ENCODE measurements at regions not wholly inside any gene's neighbourhood (a gene's known extent, or its start where the extent isn't known, plus 50 kb on each side); places are given as distances from the start of the nearest gene placed in this dataset.

- DNase-seq = no peak
- Histone ChIP-seq H3K9me3 (ENCODE audit: control insufficient read depth, low read depth, low read length) (no peaks in the 10 kb centered on the region), H3K23ac (ENCODE audit: insufficient read length, low read depth, low read length) (no peak overlapping the region), H4K91ac (ENCODE audit: insufficient read length, low read depth, low read length) (no peak overlapping the region), H3K27ac (ENCODE audit: insufficient read length, low read depth, low read length) (no peak overlapping the region), H3K18ac (ENCODE audit: insufficient read length, low read depth, low read length) (no peak overlapping the region), H3K4me1 (ENCODE audit: insufficient read depth, low read length) (no peaks in the 10 kb centered on the region), H4K20me1 (ENCODE audit: control insufficient read depth, insufficient read depth, insufficient read length) (no peaks in the 10 kb centered on the region), H3K4ac (ENCODE audit: low read depth, low read length) (no peak overlapping the region), H2AFZ (ENCODE audit: low read length) (no peak overlapping the region), H3K27me3 (ENCODE audit: insufficient read depth, low read length) (no peaks in the 10 kb centered on the region), H2BK12ac (ENCODE audit: insufficient read length, low read depth, low read length) (no peak overlapping the region), H3K79me2 (ENCODE audit: insufficient read depth, low read length) (no peaks in the 10 kb centered on the region), H2BK120ac (ENCODE audit: low read depth, low read length, poor library complexity, severe bottlenecking) (no peak overlapping the region), H2BK5ac (ENCODE audit: insufficient read length, low read length) (no peak overlapping the region), H3K79me1 (ENCODE audit: insufficient read depth, low read depth, low read length, poor library complexity, severe bottlenecking) (no peaks in the 10 kb centered on the region), H3K14ac (ENCODE audit: insufficient read depth, low read length) (no peak overlapping the region), H2BK15ac (ENCODE audit: low read depth, low read length) (no peak overlapping the region), H4K5ac (ENCODE audit: insufficient read length, low read depth, low read length) (no peak overlapping the region), H2BK20ac (ENCODE audit: low read depth, low read length, poor library complexity, severe bottlenecking) (no peak overlapping the region), H3K23me2 (ENCODE audit: insufficient read length, low read depth, low read length, poor library complexity, severe bottlenecking) (no peaks in the 10 kb centered on the region), H3K4me2 (ENCODE audit: insufficient read depth, insufficient read length, low read length) (no peak overlapping the region), H2AK5ac (ENCODE audit: insufficient read length, low read length) (no peak overlapping the region), H3T11ph (ENCODE audit: low read length) (no peak overlapping the region), H3K9ac (ENCODE audit: extremely low read depth, insufficient read length, low read length) (no peak overlapping the region), H4K8ac (replicated peaks; ENCODE audit: insufficient read length, low read depth, low read length) (no peak overlapping the region), H3K56ac (ENCODE audit: insufficient read length, low read depth, low read length) (no peak overlapping the region)
- WGBS (ENCODE audit: extremely low coverage, insufficient read length, low lambda C conversion rate) = no CpG with 5 or more reads among the region's 3 CpGs
- Mint-ChIP-seq H3K27me3 (ENCODE audit: low read depth) (no peaks in the 10 kb centered on the region), H3K27ac (no peak overlapping the region), H3K4me3 (no peak overlapping the region), H3K36me3 (ENCODE audit: insufficient read depth in 1 of 3, low read depth in 3 of 3) (no peaks in the 10 kb centered on the region; a peak in 1 of 7 replicates), H3K4me1 (no peaks in the 10 kb centered on the region), H3K9me3 (no peaks in the 10 kb centered on the region; a peak in 1 of 5 replicates)
- TF ChIP-seq CTCF (conservative IDR thresholded peaks at IDR 0.05) = no peak
These were observed 151.1 kb upstream of the HCRTR2 start for GRCh38 chr6:55023230-55023629.
